Progenitor cell of endocrine pancreas (in vitro differentiated cells): ENCODE measurements at regions not wholly inside any gene's neighbourhood (a gene's known extent, or its start where the extent isn't known, plus 50 kb on each side); places are given as distances from the start of the nearest gene placed in this dataset.

Experiments used
- DNase-seq: peaks from one replicate; pipeline ENCODE4 v3.0.0; 2021; ENCODE audit warnings: low spot score; ENCODE audit not compliant: unreplicated experiment
- H3K27ac Mint-ChIP-seq: 2 replicates; pipeline ENCODE4 v1.8.0; 2021; ENCODE audit warnings: mild to moderate bottlenecking, moderate library complexity, mixed read lengths
- H3K27me3 Mint-ChIP-seq: 2 replicates; pipeline ENCODE4 v1.8.0; 2021; ENCODE audit warnings: mixed read lengths
- H3K36me3 Mint-ChIP-seq: 2 replicates; pipeline ENCODE4 v1.8.0; 2022; ENCODE audit warnings: mixed read lengths; ENCODE audit not compliant: insufficient read depth
- H3K4me1 Mint-ChIP-seq: 2 replicates; pipeline ENCODE4 v1.8.0; 2021; ENCODE audit warnings: low read depth, mixed read lengths
- H3K4me3 Mint-ChIP-seq: 2 replicates; pipeline ENCODE4 v1.8.0; 2021; ENCODE audit warnings: low read depth, mild to moderate bottlenecking, moderate library complexity, mixed read lengths
- H3K9me3 Mint-ChIP-seq: 2 replicates; pipeline ENCODE4 v1.8.0; 2021; ENCODE audit warnings: low read depth, mixed read lengths
- CTCF ChIP-seq: fragments of 200-600 bp; sonication (generic); IDR thresholded peaks from one replicate; pipeline ENCODE4 v1.5.0; 2021; ENCODE audit warnings: antibody characterized with exemption, mild to moderate bottlenecking; ENCODE audit not compliant: unreplicated experiment

- no peaks in the 10 kb centered on the region for H3K27me3 Mint-ChIP-seq
- H3K4me3 Mint-ChIP-seq, result no peak overlapping the region
- H3K9me3 Mint-ChIP-seq, result peaks cover 21% of the 10 kb centered on the region
- no peaks in the 10 kb centered on the region for H3K4me1 Mint-ChIP-seq
- DNase-seq, result no peak
- peaks cover 2% of the 10 kb centered on the region for H3K36me3 Mint-ChIP-seq
- H3K27ac Mint-ChIP-seq, result no peak overlapping the region
- no peak for TF ChIP-seq CTCF
Measured at GRCh38 chr7:94849636-94850208, 57.7 kb upstream of the PPP1R9A start.

GRCh38 chr7:94855589-94855988 is 51.8 kb upstream of the PPP1R9A start:
- DNase-seq, result no peak
- peaks cover 18% of the 10 kb centered on the region for H3K9me3 Mint-ChIP-seq
- H3K27me3 Mint-ChIP-seq, result no peaks in the 10 kb centered on the region
- TF ChIP-seq CTCF, result no peak
- H3K4me1 Mint-ChIP-seq, result peaks cover 11% of the 10 kb centered on the region
- H3K4me3 Mint-ChIP-seq, result no peak overlapping the region
- H3K36me3 Mint-ChIP-seq, result peaks cover 3% of the 10 kb centered on the region
- H3K27ac Mint-ChIP-seq, result no peak overlapping the region

GRCh38 chr7:94856643-94857042 is 50.8 kb upstream of the PPP1R9A start:
- H3K4me1 Mint-ChIP-seq, result peaks cover 11% of the 10 kb centered on the region
- H3K36me3 Mint-ChIP-seq, result peaks cover 3% of the 10 kb centered on the region
- no peak overlapping the region for H3K27ac Mint-ChIP-seq
- TF ChIP-seq CTCF, result no peak
- H3K27me3 Mint-ChIP-seq, result no peaks in the 10 kb centered on the region
- DNase-seq, result no peak
- peaks cover 18% of the 10 kb centered on the region for H3K9me3 Mint-ChIP-seq
- no peak overlapping the region for H3K4me3 Mint-ChIP-seq
